OCI-LY1 (cell line): ENCODE measurements at regions not wholly inside any gene's neighbourhood (a gene's known extent, or its start where the extent isn't known, plus 50 kb on each side); places are given as distances from the start of the nearest gene placed in this dataset.

Source experiments
- CTCF ChIP-seq: fragments of 200-600 bp; sonication (generic), shearing (Covaris generic); IDR thresholded peaks from 2 replicates; pipeline ENCODE4 v1.5.1; 2017; ENCODE audit warnings: mild to moderate bottlenecking, antibody characterized with exemption, low read length, moderate library complexity, mixed read lengths
- EZH2 ChIP-seq: fragments of 200-600 bp; sonication (generic), shearing (Covaris generic); IDR thresholded peaks from 2 replicates; pipeline ENCODE4 v1.8.0; 2017; ENCODE audit warnings: borderline replicate concordance, mixed run types, mild to moderate bottlenecking, antibody characterized with exemption, low read length, moderate library complexity, mixed read lengths

DNA sequence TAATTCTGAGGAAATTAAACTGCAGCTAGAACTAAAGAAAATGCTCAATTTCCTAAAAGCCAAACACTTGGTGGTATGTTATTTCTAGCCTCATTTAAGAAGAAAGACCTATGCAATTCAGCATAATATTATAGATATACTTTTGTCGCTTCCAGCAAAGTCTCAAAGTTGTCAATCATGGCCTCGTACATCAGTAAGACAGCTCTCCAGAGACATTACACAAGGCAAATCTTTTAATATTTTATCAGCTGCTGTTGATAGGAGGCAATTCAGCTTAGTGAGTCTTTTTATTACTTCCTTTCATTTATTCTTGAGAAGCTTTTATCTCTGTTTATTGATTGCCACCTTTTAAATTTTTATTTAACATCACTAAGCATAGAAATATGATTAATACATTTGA lies 294.3 kb downstream of the FSIP2 start:
- no peak for TF ChIP-seq EZH2
- TF ChIP-seq CTCF, result no peak
